ENCODE measurements at regions not wholly inside any gene's neighbourhood (a gene's known extent, or its start where the extent isn't known, plus 50 kb on each side); places are given as distances from the start of the nearest gene placed in this dataset.

DNA sequence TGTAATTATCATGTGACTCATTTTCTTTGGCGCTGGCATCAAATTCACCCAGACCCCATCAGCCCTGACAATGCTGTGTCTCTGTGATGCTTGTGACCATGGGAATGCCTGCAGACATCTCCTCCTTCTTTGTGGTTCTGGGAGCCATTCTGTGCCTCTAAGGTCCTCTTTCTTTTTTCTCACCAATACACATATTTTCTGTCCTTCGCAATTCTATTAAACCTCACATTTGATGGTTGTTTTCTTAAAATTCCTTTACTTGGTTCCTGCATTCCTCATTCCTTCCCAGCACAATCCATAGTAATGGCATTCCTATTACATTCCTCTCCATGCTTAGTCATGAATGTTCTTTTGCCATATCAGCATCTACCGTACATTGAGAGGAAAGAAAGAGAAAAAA lies 375.3 kb downstream of the PIK3C3 start:
- TF ChIP-seq EZH2 (IDR thresholded peaks at IDR 0.05; ENCODE audit: insufficient read depth, poor library complexity, severe bottlenecking) (no peak), EZH2phosphoT487 (IDR thresholded peaks at IDR 0.05; ENCODE audit: insufficient read depth, low read depth) (no peak)
